ENCODE measurements at regions not wholly inside any gene's neighbourhood (a gene's known extent, or its start where the extent isn't known, plus 50 kb on each side); places are given as distances from the start of the nearest gene placed in this dataset.

GRCh38 chr21:15240848-15241247 lies 176.0 kb upstream of the NRIP1 start:
- Histone ChIP-seq H3K9me2 (ENCODE audit: insufficient read depth) (no peaks in the 10 kb centered on the region), H3K4me1 (ENCODE audit: insufficient read depth) (peaks cover 17% of the 10 kb centered on the region), H3K4me3 (no peak overlapping the region), H3K27ac (ENCODE audit: low read depth) (no peak overlapping the region), H3K27me3 (ENCODE audit: insufficient read depth) (peaks cover 47% of the 10 kb centered on the region), H2AFZ (no peak overlapping the region), H4K20me1 (replicated peaks; ENCODE audit: insufficient read depth) (no peaks in the 10 kb centered on the region), H3K79me2 (replicated peaks; ENCODE audit: insufficient read depth) (no peaks in the 10 kb centered on the region), H3K36me3 (ENCODE audit: insufficient read depth) (no peaks in the 10 kb centered on the region), H3F3A (replicated peaks; ENCODE audit: low read depth) (no peaks in the 10 kb centered on the region), H3K4me2 (no peak overlapping the region)
- peaks cover 19% of the 10 kb centered on the region for H3K27me3 Mint-ChIP-seq (ENCODE audit: insufficient read depth, low read depth, poor library complexity)
- no peak overlapping the region for H3K27ac Mint-ChIP-seq
- H3K4me1 Mint-ChIP-seq, result peaks cover 30% of the 10 kb centered on the region
- no peaks in the 10 kb centered on the region for H3K36me3 Mint-ChIP-seq (ENCODE audit: low read depth)
- H3K9me3 Mint-ChIP-seq, result no peaks in the 10 kb centered on the region
- no peak overlapping the region for H3K4me3 Mint-ChIP-seq
- DNase-seq (ENCODE audit: low spot score) (no peak), ATAC-seq (no peak)
- no peak for TF ChIP-seq EZH2phosphoT487 (IDR thresholded peaks at IDR 0.05; ENCODE audit: unreplicated experiment)
- no peak for TF ChIP-seq EZH2 (IDR thresholded peaks at IDR 0.05; ENCODE audit: low read depth, unreplicated experiment)
- no peak for TF ChIP-seq POLR2AphosphoS5 (IDR thresholded peaks at IDR 0.05; ENCODE audit: low read depth)
- TF ChIP-seq, protein P1, sequence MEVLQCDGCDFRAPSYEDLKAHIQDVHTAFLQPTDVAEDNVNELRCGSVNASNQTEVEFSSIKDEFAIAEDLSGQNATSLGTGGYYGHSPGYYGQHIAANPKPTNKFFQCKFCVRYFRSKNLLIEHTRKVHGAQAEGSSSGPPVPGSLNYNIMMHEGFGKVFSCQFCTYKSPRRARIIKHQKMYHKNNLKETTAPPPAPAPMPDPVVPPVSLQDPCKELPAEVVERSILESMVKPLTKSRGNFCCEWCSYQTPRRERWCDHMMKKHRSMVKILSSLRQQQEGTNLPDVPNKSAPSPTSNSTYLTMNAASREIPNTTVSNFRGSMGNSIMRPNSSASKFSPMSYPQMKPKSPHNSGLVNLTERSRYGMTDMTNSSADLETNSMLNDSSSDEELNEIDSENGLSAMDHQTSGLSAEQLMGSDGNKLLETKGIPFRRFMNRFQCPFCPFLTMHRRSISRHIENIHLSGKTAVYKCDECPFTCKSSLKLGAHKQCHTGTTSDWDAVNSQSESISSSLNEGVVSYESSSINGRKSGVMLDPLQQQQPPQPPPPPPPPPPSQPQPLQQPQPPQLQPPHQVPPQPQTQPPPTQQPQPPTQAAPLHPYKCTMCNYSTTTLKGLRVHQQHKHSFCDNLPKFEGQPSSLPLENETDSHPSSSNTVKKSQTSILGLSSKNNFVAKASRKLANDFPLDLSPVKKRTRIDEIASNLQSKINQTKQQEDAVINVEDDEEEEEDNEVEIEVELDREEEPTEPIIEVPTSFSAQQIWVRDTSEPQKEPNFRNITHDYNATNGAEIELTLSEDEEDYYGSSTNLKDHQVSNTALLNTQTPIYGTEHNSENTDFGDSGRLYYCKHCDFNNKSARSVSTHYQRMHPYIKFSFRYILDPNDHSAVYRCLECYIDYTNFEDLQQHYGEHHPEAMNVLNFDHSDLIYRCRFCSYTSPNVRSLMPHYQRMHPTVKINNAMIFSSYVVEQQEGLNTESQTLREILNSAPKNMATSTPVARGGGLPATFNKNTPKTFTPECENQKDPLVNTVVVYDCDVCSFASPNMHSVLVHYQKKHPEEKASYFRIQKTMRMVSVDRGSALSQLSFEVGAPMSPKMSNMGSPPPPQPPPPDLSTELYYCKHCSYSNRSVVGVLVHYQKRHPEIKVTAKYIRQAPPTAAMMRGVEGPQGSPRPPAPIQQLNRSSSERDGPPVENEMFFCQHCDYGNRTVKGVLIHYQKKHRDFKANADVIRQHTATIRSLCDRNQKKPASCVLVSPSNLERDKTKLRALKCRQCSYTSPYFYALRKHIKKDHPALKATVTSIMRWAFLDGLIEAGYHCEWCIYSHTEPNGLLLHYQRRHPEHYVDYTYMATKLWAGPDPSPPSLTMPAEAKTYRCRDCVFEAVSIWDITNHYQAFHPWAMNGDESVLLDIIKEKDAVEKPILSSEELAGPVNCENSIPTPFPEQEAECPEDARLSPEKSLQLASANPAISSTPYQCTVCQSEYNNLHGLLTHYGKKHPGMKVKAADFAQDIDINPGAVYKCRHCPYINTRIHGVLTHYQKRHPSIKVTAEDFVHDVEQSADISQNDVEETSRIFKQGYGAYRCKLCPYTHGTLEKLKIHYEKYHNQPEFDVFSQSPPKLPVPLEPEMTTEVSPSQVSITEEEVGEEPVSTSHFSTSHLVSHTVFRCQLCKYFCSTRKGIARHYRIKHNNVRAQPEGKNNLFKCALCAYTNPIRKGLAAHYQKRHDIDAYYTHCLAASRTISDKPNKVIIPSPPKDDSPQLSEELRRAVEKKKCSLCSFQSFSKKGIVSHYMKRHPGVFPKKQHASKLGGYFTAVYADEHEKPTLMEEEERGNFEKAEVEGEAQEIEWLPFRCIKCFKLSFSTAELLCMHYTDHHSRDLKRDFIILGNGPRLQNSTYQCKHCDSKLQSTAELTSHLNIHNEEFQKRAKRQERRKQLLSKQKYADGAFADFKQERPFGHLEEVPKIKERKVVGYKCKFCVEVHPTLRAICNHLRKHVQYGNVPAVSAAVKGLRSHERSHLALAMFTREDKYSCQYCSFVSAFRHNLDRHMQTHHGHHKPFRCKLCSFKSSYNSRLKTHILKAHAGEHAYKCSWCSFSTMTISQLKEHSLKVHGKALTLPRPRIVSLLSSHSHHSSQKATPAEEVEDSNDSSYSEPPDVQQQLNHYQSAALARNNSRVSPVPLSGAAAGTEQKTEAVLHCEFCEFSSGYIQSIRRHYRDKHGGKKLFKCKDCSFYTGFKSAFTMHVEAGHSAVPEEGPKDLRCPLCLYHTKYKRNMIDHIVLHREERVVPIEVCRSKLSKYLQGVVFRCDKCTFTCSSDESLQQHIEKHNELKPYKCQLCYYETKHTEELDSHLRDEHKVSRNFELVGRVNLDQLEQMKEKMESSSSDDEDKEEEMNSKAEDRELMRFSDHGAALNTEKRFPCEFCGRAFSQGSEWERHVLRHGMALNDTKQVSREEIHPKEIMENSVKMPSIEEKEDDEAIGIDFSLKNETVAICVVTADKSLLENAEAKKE (CRISPR knock-in tag; IDR thresholded peaks at IDR 0.05), result no peak
- TF ChIP-seq, protein P2, sequence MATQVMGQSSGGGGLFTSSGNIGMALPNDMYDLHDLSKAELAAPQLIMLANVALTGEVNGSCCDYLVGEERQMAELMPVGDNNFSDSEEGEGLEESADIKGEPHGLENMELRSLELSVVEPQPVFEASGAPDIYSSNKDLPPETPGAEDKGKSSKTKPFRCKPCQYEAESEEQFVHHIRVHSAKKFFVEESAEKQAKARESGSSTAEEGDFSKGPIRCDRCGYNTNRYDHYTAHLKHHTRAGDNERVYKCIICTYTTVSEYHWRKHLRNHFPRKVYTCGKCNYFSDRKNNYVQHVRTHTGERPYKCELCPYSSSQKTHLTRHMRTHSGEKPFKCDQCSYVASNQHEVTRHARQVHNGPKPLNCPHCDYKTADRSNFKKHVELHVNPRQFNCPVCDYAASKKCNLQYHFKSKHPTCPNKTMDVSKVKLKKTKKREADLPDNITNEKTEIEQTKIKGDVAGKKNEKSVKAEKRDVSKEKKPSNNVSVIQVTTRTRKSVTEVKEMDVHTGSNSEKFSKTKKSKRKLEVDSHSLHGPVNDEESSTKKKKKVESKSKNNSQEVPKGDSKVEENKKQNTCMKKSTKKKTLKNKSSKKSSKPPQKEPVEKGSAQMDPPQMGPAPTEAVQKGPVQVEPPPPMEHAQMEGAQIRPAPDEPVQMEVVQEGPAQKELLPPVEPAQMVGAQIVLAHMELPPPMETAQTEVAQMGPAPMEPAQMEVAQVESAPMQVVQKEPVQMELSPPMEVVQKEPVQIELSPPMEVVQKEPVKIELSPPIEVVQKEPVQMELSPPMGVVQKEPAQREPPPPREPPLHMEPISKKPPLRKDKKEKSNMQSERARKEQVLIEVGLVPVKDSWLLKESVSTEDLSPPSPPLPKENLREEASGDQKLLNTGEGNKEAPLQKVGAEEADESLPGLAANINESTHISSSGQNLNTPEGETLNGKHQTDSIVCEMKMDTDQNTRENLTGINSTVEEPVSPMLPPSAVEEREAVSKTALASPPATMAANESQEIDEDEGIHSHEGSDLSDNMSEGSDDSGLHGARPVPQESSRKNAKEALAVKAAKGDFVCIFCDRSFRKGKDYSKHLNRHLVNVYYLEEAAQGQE (IDR thresholded peaks at IDR 0.05; ENCODE audit: unreplicated experiment), result no peak
- TF ChIP-seq CREB1 (CRISPR knock-in tag; IDR thresholded peaks at IDR 0.05; ENCODE audit: low read depth), result no peak
- TF ChIP-seq CTCF (conservative IDR thresholded peaks at IDR 0.05; ENCODE audit: low read depth in 2 of 2), result no peak
- TF ChIP-seq ZNF114 (CRISPR knock-in tag; IDR thresholded peaks at IDR 0.05), result no peak

All from GM23338 (cell line).